C4-2B (cell line): ENCODE measurements at regions not wholly inside any gene's neighbourhood (a gene's known extent, or its start where the extent isn't known, plus 50 kb on each side); places are given as distances from the start of the nearest gene placed in this dataset.
A peak's percentile ranks its signal among the peaks of the same experiment; 100 is the strongest.

ENCODE experiments used
- H3K27ac ChIP-seq: fragments of 450-650 bp; 2 replicates; pipeline ENCODE4 v1.5.1; 2017
- ZFX ChIP-seq: fragments of 450-650 bp; IDR thresholded peaks from 2 replicates; pipeline ENCODE4 v1.6.1; 2017
- TF ChIP-seq, protein P1 (sequence below): fragments of 450-650 bp; conservative IDR thresholded peaks from 2 replicates; pipeline ENCODE4 v1.5.1; 2017; ENCODE audit warnings: mild to moderate bottlenecking

DNA sequence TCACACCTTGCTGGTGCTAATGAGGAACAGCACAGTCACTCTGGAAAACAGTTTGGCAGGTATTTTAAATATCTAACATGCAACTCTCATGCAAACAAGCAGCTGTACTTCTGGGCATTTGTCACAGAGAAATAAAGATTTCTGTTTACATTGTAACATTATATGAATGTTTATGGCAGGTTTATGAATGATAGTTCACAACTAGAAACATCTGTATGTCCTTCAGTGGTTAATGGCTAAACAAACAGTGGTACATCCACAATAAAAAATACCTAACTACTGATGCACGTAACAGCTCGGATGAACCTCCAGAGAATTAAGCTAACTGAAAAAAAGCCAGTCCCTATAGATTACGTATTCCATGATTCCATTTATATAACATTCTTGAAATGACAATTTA is 109.6 kb downstream of the GPR37 start:
- H3K27ac ChIP-seq = no peak overlapping the region
- TF ChIP-seq, protein P1, sequence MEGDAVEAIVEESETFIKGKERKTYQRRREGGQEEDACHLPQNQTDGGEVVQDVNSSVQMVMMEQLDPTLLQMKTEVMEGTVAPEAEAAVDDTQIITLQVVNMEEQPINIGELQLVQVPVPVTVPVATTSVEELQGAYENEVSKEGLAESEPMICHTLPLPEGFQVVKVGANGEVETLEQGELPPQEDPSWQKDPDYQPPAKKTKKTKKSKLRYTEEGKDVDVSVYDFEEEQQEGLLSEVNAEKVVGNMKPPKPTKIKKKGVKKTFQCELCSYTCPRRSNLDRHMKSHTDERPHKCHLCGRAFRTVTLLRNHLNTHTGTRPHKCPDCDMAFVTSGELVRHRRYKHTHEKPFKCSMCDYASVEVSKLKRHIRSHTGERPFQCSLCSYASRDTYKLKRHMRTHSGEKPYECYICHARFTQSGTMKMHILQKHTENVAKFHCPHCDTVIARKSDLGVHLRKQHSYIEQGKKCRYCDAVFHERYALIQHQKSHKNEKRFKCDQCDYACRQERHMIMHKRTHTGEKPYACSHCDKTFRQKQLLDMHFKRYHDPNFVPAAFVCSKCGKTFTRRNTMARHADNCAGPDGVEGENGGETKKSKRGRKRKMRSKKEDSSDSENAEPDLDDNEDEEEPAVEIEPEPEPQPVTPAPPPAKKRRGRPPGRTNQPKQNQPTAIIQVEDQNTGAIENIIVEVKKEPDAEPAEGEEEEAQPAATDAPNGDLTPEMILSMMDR = no peak
- TF ChIP-seq ZFX = no peak

DNA sequence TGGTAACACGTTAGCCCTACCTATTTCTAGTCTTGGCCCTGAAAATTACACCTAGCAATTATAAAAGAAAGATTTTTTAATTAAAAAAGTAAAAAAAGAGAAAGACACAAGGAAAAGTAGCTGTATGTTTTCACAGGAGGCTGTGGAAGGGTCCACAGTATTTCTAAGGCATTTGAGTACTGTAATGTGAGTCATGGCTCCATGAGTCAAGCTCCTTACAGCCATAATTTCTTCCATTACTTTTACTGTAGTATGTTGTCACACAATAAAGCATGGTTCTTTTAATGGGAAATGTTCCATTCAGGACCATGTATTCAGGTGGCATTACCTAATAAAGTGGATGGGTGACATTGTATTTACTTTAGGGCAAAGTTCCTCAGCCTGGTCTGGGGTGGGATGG is 113.4 kb downstream of the GPR37 start:
- H3K27ac ChIP-seq = no peak overlapping the region
- TF ChIP-seq, protein P1 = no peak
- TF ChIP-seq ZFX = no peak

DNA sequence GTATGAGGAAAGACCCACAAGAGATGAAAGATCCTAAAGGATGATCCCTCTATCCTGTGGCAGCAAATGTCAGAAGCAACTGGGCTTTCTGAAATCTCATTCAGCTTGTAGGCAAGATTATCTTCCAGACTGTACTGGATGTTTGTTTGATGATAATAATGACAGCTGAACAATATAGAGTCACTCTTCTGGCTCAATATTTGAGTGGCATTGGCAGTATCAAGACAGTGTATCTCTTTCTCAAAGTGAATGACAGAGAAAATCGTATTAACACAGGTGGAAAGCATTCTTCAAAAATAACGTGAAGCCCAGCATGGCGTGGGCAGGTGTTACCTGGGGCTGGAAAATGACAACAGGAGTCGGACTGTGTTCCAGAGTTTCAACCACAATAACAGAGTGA is 114.5 kb downstream of the GPR37 start:
- no peak overlapping the region for H3K27ac ChIP-seq
- TF ChIP-seq, protein P1 = no peak
- TF ChIP-seq ZFX = no peak

DNA sequence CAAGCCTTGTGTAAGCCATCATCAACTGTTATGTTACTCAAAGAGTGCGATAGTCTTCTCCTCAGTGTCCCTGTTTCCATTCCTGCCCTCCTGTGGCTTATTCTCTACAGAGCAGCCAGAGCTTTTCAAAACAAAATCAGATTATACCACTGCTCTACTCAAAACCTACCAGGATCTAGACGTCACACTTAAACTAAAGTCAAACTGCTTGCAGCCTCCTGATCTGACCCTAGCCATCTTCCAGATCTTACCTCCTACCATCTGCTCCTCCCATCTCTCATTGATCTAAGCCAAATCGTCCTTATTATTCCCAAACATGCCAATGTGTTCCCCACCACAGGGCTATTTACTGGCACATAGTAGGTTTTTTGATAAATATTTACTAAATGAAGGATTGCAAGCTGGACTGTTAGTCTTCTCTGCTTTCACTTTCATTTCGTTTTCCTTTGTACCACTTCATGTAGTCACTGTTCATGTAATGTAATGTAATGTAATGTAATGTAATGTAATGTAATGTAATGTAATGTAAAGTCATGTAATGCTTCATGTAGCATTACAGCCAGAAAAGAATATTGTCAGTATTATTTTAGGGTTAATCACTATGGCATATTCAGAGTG is 116.1 kb downstream of the GPR37 start:
- TF ChIP-seq, protein P1 = no peak
- TF ChIP-seq ZFX = no peak
- H3K27ac ChIP-seq = no peak overlapping the region

DNA sequence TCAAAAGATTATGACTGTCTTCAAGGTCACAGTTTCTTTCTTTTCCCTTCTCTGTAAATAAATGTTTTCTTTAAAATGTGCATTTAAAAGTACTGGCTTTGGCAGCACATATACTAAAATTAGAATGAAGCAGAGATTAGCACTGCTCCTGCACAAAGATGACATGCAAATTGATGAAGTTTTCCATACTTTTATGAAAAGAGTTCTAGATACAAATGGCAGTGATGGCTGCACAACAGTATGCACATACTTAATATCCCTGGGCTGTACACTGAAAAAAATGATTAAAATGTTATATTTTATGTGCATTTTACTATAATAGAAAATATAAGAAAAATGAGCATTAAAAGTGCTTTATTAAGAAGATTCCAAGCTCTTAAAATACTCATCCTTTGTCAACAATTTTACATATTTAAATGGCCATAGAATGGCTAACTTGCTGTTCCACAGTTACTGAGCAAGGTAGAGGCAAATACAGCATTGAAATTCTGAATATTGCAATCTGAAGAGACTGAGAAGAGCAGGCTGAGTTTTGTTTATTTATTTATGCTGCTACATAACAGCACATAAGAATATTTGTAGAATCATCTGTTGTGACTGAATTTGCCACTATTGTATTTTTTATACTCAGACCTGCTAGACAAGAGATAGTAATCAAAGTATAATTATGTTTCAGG is 117.8 kb downstream of the GPR37 start:
- H3K27ac ChIP-seq = no peak overlapping the region
- TF ChIP-seq ZFX = no peak
- TF ChIP-seq, protein P1 = 0 out of 2 replicates have a peak, but pooled peaks have one; percentile 4

DNA sequence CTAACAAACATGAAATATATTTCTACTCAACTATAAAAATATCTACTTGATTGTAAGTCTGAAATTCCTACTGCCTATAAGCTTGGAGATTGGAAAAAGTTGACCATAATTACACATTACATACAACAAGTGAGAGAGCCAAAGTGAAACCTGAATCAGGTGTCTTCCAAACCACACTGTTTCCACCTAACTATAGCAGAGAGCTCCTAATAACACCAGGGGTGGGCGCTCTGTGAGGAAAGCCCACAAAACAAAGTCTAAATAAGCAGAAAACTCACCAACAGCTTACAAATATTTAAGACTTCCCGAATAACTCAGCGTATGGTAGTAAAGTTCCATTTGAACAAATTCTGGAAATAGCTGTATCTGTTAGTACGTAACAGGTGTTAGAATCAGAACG is 119.9 kb downstream of the GPR37 start:
- TF ChIP-seq, protein P1 = no peak
- no peak for TF ChIP-seq ZFX
- H3K27ac ChIP-seq = no peak overlapping the region

DNA sequence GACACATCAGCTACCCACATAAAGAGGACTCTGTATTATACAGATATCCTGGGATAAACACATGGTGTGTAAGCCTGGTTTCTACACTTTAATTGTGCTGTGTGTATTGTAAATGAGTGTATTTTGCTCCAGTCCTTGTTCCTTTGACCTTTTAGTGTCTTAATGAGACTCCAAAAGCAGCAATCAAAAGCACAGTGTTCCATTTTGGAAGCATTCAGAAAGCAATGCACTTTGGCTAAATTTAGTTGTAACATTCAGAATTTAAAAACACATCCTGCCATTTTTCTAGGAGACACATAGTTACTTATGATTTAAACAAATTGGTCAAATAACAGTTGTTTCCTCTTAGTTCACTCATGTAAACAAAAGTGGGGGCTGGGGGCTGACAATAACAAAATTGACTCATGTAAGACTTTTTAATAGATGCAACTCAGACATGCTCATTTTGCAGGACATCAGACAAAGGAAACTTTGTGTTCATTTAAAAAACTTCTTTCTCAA is 122.2 kb downstream of the GPR37 start:
- TF ChIP-seq, protein P1 = no peak
- TF ChIP-seq ZFX = no peak
- no peak overlapping the region for H3K27ac ChIP-seq
